ENCODE measurements at regions not wholly inside any gene's neighbourhood (a gene's known extent, or its start where the extent isn't known, plus 50 kb on each side); places are given as distances from the start of the nearest gene placed in this dataset.

DNA sequence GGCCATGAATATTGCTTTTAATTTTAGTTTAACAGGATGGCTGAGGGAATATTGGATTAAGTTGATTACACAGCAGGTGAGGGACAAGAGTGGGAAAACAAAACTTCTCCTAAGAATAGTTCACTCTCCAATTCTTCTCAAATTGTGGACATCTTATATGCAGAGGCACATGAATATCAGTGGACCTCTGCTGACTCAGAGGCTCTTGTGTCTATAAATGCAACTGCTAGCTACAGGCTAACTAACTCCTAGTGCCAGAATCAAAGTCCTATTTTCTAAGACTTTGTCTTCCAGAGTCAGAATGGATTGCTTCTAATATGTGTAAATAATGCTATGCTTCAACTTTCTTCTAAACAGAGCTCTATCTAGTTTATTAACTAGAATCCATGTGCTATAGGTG lies 175.8 kb downstream of the IL15 start:
- TF ChIP-seq, protein P1, sequence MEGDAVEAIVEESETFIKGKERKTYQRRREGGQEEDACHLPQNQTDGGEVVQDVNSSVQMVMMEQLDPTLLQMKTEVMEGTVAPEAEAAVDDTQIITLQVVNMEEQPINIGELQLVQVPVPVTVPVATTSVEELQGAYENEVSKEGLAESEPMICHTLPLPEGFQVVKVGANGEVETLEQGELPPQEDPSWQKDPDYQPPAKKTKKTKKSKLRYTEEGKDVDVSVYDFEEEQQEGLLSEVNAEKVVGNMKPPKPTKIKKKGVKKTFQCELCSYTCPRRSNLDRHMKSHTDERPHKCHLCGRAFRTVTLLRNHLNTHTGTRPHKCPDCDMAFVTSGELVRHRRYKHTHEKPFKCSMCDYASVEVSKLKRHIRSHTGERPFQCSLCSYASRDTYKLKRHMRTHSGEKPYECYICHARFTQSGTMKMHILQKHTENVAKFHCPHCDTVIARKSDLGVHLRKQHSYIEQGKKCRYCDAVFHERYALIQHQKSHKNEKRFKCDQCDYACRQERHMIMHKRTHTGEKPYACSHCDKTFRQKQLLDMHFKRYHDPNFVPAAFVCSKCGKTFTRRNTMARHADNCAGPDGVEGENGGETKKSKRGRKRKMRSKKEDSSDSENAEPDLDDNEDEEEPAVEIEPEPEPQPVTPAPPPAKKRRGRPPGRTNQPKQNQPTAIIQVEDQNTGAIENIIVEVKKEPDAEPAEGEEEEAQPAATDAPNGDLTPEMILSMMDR (IDR thresholded peaks at IDR 0.05), result no peak
- TF ChIP-seq POLR2A (IDR thresholded peaks at IDR 0.05), result no peak
